ENCODE measurements at regions not wholly inside any gene's neighbourhood (a gene's known extent, or its start where the extent isn't known, plus 50 kb on each side); places are given as distances from the start of the nearest gene placed in this dataset.

DNA sequence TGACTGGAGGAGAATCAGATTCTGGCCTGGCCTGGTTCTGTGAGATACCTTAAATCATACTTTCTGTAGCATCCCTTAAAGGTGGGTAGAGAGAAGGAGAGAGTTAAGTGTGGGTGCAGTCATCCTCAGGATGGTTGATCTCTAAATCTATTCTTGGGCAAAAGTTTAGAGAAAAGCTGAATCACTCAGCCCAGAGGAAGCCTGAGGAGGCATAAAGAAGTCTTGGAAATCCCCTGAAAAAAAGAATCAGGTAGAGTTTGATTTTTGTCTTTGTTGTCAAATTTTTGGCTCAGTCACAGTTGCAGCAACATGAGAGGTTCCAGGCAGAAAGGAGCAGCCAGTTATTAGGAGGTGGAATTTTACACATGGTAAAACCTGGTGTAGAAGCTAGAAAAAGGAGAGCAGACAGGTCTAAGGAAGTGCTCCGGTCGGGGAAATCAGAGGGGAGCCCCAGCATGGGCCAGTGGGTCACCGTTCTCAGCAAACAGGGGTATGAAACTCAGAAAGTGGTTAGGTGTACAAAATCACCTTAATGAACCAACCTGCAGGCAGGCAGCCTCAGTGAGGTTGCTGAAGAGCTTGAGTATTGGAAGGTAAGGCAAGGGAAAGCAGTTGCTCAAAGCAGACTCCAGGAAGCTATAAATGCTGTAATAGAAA is 116.2 kb upstream of the CNTLN start:
- no peak for DNase-seq (ENCODE audit: low spot score)

DNA sequence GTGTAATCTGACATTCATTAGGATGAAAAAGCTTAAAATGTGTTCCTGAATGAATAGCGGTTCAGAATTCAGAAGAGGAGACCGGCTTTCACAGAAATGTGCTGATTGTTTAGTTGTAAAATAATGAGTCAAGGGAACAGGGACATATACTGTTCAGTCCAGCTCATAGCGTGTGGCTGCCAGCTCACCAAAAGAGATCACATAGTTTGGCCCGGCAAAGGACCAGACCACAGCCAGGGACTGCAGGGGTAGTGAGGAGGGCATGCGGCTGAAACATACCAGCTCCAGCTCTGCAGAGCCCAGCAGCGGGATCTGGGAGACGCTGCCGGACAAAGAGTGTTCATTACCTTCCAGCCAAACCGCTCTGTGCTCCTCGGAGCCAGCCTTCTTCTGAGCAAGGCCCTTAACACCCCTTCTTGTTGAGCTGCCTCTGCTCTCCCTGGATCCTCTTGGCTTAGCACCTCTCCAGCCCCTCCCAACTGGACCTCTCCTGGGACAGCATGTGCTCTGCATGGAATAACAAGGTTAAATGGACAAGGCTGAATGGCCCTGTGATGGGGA is 116.8 kb upstream of the CNTLN start:
- DNase-seq (ENCODE audit: low spot score) = peak; percentile 50

DNA sequence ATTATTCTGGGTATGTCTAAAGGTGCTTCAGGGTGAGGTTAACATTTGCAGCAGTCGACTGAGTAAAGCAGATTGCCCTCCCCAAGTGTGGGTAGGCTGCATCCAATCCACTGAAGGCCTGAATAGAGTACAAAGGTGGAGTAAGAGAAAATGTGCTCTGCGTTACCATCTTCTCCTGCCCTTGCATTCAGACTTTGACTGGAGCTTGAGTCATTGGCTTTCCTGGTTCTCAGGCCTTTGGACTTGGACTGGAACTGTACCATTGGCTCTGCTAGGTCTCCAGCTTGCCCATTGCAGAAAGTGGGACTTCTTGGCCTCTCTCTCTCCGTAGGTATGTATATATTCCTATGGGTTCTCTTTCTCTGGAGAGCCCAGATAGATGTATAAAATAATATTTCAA is 120.9 kb upstream of the CNTLN start:
- DNase-seq (ENCODE audit: low spot score) = no peak

DNA sequence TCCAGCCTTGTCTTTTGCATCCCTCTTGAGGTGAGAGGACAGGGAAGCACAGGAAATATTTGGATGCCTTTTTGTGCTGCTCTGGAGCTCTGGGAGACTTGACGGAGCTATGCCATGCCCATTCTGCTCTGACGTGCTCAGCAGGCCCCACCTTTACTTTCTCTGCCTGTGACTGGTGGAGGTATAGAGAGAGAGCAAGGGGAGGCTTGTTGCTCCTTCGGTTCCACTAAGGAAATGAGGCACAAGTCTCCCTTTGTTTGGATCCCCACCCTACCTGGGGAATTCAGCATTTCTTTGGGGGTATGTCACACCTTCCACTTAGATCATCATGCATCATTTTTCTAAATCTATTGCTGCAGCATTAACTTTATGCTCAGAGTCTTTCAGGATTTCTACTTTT is 121.8 kb upstream of the CNTLN start:
- DNase-seq (ENCODE audit: low spot score) = no peak

DNA sequence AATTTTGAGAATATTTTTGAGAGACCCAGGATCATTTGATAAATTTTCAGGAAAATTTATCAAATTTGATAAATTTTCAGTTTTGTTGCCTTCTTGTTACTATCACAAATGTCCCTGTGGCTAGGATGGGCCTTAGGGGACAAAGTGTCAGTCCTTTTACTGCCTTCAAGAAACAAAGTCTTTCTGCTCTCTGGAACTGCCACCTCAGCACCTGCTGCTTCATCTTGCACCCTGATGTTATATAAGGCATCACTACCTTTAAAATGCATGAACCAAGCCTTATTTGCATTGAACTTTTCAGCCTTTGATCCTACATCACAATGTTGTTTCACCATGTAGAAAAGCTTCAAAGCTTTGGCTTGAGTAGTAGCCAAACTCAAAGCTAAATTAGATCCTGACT is 123.0 kb upstream of the CNTLN start:
- no peak for DNase-seq (ENCODE audit: low spot score)

DNA sequence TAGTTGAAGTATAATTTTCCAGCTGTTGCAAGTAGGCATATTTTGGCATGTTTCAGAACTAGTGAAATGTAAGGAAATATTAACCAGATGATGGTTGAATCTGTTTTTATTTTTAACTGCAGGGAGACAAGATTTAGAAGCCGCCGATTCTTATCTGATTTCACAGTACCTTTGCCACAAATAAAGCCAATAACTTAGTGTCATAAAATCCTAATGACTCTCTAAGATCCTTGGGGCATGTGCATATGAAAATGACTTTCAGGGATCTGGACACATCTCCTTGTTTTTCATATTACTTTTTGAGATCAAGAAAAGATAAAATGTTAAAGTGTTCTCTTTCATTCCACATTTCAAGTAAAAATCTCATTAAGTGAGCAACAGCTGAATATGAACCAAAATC is 125.8 kb upstream of the CNTLN start:
- DNase-seq (ENCODE audit: low spot score) = no peak

DNA sequence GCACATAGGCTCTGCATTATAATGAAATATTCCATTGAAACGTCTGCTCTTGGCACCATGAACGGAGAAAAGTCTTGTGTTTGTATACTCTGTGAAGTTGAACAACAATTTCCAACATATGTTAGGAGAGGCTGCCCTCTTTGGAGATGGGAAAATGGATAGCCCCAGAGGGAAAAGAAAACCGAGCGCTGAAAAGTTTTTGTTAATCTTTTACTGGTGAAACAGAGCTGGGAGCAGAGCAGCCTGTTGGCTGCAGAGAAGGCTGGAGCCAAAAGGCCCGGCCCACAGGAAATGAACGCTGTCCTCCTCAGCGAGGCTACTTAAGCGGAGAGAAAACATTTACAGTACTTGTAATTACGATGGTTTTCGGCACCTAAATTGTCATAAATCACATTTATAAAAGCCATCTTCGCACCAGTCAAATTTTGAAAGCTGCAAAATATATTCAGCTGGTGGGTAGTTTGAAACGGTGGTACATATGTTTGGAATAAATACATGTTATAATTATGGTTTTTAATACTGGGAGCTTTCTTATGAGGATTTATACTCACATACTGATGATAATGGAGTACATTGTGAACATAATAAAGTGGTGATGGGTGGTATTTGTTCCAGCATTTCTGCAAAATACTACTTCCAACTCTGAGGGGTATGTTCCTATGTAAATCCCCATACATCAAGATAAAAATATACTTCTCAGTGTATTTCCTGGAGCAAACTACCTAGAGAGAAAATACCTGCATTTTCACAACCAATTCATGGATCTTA is 129.6 kb upstream of the CNTLN start:
- DNase-seq (ENCODE audit: low spot score) = peak; percentile 31

DNA sequence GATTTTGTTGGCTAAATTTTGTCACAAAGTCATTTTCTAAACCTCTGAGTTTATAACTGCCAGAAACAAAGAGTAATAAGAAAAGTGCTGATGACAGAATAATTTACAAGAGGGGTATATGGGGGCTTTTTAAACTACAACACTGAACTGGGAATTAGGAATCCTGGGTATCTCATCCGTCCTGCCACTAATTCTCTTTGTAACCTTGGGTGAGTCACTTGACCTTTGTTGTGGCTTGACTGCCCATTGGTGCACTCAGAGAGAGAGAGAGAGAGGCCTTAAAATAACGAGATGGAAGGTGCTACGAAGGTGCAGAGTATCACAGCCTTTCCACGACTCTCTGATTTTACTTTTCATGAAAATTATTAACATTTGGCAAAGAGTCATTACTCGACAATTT is 130.3 kb upstream of the CNTLN start:
- DNase-seq (ENCODE audit: low spot score) = no peak

DNA sequence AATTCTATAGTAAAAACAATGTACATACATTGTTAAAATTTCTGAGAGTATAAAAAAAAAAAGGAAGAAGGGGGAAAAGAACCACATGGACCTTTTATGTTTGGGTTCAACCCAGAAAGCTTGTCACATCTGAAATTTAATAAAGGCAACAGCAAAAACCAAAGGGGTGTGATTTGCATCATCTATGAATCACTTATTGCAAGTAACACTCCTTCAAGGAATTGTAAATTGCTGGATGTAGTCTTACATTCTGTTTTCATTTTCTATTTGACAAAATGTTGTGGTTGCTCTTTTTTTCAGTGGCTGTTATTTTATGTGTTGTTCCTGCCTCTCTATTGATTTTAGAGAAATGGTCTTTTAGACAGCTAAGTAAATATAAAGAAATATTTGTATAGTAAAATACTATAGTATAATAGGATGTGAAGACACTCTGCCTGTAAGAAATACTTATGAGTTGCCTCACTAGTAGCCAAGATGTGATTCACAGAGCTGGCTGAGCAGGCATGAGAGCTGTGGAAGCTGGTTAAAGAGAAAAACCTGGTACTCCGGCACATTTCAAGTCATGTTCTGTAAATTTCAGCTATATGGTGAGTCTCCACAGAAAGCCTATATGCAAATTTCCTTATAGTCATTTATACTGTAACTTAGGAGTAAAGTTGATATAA is 131.1 kb upstream of the CNTLN start:
- DNase-seq (ENCODE audit: low spot score) = no peak

DNA sequence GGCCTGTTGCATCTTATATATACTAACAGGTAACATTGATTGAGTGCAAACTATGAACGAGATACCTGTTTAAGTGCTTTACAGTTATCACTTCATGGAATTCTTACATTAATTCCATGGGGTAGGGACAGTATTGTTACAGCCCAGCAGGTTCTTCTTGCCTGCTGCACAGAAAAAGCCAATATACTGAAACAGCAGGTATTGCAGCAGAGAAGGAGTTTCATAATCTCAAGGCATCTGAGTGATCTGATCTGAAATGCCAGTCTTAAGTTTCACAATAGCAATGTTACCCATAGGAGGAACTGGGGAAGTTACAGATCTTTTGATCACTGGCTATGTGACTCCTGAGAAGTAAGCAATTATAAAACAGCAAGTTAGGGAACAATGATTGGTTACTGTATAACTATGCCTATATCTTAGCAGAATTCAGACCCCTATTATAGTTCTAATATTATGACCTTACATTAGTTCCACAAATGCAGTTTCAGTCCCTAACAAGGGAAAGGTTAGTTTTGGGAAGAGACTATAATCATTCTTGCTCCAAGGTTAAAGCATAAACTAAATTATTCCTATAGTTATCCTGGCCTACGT is 126.5 kb upstream of the BNC2 start:
- DNase-seq (ENCODE audit: low spot score) = no peak

DNA sequence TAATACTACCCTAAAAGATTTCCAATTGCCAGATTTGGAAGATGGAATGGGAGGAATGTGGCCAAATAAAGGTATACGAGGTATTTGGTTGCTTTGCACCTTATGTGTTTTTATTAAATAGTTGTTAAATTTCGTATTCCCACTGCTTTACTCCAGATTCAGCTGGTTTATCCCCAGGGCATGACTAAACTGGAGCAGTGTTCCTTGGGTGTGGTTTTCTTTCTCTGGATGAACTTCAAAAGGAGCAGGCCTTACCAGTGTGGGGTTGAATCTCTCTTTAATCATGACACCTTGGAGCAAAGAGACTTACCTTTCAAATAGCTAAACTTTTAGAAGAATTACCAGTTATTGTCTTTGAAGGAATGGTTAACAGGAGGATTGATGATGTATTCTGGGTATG is 121.7 kb upstream of the BNC2 start:
- no peak for DNase-seq (ENCODE audit: low spot score)

DNA sequence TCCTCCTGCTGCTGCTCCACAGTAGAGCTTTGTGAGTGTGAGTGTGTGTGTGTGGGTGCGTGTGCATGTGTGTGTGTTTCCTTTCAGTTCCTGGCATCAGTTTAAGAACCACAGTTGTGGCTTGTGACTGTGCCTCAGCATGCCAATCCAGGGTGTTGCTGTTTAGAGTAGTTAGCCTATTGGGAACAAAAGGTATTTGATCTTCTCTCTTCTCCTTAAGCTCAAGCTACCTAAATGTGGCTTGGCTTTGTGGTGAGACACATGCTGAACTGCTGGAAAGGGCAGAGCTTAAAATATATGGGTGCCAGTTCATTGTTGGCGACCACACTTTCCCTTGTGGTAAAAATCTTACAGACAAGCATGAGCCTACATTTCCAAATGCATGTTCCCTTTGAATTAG is 116.6 kb upstream of the BNC2 start:
- no peak for DNase-seq (ENCODE audit: low spot score)

DNA sequence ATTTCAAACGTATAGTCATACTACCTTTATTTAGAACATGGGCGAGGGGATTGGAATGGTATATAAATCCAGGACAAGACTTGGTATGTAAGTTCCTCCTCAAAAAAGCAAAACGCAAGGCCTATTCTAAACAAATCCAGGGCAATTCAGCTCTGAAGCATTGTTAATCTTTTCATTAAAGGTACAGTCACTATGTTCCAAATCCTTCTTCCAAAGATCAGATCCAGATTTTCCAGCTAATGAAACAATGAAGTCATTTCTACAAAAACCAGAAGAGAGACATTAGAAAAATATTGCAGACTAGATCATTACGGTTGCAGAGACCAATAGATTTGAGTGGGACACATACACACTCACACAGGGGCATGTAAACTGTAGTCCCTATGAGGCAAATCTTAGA is 116.1 kb upstream of the BNC2 start:
- DNase-seq (ENCODE audit: low spot score) = no peak

DNA sequence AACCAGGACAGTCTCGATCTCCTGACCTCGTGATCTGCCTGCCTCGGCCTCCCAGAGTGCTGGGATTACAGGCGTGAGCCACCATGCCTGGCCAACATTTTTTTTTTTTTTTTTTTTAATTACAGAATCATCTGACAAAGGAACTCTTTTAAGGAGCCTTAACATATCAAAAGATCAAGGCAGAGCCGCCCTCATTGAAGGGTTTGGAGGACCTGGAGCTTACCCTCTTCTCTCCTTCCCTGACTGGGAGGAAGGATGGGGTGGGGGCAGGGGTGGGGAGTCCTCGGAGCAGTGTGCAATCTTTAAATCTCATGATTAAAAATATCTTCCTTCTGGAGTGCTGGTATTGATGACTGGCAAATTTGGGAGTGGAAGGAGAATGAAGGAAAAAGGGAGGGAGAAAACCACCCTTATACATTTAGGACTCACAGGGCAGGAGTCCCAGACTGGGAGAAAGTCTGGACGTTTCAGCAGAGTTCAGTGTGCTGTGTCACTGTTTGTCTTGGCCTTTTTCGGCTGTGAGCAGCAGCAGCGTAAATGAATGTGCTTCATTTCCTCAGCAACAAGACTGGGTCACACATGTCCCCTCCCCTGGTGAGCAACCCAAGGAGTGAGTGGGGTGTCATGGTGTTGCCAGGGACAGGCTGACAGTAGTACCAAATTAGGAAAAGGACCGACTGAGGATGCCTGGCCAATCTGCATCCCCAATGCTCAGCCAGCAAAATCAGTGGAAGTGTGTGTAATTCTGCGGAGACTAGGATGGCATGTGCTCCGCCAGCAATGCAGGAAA is 115.3 kb upstream of the BNC2 start:
- no peak for DNase-seq (ENCODE audit: low spot score)

DNA sequence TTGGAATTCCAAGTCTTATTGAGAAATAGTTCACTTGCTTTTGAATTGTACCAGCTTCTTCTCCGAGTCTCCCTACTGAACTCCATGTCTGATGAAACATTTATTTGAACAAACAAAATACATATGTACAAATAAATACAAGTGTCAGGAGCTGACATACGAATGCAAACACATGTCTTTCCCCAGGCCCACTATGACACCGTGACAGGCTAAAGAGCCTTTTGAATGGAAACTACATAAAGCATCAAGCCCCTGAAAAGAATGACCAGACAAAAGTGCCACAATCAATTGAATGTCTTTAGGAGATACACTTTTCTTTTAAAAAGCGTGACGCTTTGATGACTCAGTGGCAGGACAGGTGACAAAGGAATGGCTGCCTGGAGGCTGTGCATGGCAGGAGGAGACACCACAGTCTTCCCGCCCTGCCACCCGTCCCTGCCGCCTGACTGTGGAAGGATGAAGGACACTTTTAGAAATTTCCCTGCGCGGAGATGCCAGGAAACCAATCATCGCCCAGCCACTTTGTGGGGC is 112.4 kb upstream of the BNC2 start:
- DNase-seq (ENCODE audit: low spot score) = no peak

DNA sequence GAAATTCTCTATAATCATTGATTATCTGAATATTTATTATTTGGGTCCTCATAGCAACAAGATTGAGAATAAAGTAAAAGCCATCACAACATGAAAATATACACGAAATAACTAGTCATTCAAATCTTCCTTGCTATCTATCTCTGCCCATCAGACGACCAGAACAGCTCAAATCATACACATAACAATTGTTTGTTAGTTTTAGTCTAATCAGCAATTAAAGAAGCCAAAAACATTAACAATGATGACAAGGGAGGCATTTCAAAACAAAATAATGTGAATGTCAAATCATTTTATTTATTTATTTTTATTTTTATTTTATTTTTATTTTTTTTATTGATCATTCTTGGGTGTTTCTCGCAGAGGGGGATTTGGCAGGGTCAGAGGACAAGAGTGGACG is 106.0 kb upstream of the BNC2 start:
- no peak for DNase-seq (ENCODE audit: low spot score)

DNA sequence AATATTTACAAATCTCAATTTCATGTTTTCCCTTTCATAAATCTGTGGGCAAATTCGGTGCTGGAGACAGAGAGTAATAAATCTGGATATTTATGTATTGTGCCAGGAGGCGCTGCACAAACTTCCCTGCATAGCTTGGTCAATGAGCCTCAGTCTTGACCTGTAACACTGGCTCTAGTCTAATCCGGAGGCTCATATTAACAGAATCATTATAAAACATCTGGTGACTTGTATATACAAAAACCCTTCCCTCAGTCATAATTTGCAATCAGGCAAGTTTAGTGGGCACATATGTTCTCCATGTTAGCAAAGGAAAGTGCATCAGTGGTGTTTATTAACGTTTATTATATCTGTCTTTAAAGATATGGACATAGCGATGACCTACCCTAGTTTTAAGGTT is 104.0 kb upstream of the BNC2 start:
- no peak for DNase-seq (ENCODE audit: low spot score)

DNA sequence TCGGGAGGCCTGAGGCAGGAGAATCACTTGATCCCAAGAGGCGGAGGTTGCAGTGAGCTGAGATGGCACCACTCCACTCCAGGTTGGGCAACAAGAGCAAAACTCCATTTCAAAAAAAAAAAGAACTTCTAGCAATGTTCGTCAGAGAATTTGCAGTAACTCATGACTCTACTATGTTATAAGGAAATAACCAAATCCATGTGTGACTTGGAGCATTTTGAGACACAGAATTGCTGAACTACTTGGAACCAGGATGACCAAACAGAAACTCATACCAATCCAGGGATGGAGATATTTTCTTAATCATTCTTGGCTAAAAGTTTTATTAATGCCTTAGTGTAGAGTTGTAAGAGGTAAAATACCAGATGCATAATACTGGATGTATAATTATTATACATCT is 99.9 kb upstream of the BNC2 start:
- DNase-seq (ENCODE audit: low spot score) = no peak

DNA sequence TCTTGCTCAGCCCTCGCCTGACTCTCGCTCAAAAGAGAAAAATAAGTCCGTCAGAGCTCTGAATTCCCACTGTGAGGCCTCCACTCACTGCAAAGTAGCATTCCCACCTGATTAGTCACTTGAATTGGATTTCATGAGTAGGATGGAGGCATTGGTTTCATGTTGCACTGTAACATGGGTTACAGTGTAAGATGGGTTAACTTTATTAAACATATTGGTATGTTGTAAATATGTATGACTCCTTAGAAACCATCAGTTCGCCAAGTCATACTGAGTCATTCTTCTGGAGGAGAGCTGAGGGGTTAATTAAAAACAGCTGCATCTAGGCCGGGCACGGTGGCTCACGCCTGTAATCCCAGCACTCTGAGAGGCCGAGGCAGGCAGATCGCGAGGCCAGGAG is 93.8 kb upstream of the BNC2 start:
- DNase-seq (ENCODE audit: low spot score) = no peak

DNA sequence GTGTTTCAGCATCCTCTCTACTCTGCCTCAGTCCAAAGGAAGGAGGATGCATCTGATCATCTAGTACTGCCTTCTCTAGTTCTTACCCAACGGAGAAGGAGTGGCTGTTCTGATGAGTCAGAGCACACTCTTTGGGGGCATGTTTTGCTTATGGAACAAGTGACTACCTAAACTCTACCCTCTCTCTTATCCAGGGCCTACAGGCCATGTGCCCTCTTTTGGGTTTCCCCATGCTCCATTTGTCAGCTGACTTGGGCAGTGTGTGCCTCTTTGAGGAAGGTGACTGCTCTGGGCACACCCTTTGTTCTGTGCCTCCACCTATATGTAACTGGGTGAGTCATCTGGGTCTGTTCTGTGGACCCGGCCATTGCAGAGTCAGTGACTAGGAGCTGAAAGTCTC is 89.6 kb upstream of the BNC2 start:
- no peak for DNase-seq (ENCODE audit: low spot score)

DNA sequence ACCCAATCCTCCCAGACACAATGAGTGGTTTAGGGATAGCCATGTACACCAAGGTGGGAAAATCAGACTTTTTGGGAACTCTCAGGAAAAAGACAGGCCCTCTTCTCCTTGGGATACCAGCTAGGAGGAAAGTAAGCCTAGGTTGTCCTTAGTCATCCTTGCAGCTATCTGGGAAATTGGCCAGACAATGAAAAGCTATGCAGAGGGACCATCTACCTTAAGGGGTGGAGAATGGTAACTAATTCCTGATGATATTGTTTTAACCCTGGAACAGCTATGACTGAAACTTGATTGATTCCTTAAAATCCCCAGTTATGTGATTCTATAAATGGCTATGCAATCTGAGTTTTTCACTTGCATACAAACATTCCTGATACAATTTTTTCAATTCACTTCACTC is 88.9 kb upstream of the BNC2 start:
- no peak for DNase-seq (ENCODE audit: low spot score)

DNA sequence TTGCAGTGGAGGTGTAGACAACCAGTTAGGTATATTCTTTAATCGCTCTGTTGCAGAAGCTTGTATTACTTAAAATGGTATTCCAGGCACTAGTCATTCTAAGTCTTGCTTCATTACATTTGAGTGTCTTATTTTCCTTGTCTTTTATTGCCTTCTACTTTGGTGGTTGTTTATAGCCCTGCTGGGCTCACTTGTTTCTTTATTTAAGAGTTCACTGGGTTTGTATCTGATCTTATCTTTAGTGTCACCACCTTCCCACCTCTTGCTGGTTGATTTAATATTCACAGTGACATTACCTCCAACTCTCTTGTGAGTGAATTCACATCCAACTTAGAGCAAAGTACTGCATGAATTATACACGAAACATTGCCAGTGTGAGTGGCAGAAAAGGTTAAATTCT is 83.6 kb upstream of the BNC2 start:
- no peak for DNase-seq (ENCODE audit: low spot score)

Measured in COLO829 (cell line).